GM12873 (cell line): ENCODE measurements at regions not wholly inside any gene's neighbourhood (a gene's known extent, or its start where the extent isn't known, plus 50 kb on each side); places are given as distances from the start of the nearest gene placed in this dataset.

ENCODE experiments used
- TF ChIP-seq, protein P1 (sequence below): IDR thresholded peaks from 2 replicates; pipeline ENCODE4 v1.5.1; 2012; ENCODE audit warnings: low read depth, mild to moderate bottlenecking, moderate library complexity, low read length, control low read depth; ENCODE audit not compliant: insufficient read depth; ENCODE audit errors: missing control alignments

DNA sequence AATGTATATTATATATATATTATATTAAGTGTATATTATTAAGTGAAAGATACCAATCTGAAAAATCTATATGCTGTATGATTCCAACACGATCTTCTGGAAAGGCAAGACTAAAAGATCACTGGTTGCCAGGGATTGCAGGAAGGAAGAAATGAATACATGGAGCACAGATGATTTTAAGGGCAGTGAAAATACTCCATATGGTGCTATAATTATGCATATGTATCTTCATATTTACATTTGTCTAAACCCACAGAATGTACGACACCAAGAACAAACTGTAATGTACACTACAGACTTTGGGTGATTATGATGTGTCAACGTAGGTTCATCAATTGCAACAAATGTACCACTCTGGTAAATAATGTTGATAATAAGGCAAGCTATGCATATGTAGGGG lies 194.7 kb upstream of the MME start:
- TF ChIP-seq, protein P1, sequence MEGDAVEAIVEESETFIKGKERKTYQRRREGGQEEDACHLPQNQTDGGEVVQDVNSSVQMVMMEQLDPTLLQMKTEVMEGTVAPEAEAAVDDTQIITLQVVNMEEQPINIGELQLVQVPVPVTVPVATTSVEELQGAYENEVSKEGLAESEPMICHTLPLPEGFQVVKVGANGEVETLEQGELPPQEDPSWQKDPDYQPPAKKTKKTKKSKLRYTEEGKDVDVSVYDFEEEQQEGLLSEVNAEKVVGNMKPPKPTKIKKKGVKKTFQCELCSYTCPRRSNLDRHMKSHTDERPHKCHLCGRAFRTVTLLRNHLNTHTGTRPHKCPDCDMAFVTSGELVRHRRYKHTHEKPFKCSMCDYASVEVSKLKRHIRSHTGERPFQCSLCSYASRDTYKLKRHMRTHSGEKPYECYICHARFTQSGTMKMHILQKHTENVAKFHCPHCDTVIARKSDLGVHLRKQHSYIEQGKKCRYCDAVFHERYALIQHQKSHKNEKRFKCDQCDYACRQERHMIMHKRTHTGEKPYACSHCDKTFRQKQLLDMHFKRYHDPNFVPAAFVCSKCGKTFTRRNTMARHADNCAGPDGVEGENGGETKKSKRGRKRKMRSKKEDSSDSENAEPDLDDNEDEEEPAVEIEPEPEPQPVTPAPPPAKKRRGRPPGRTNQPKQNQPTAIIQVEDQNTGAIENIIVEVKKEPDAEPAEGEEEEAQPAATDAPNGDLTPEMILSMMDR, result no peak

DNA sequence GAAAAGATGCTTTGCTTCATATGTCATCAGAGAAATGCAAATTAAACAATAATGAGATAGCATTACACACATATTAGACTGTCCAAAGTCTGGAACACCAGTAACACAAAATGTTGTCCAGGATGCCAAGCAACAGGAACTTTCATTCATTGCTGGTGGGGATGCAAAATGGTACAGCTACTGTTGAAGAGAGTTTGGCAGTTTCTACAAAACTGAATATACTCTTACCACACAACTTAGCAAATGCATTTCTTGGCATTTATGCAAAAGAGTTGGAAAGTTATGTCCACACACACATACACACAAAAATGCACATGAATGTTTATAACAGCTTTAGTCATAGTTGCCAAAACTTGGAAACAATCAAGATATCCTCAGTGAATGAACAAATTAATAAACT lies 195.2 kb upstream of the MME start:
- TF ChIP-seq, protein P1, result no peak

GRCh38 chr3:154875142-154875541 lies 205.0 kb upstream of the MME start:
- TF ChIP-seq, protein P1, result no peak

GRCh38 chr3:154872696-154873095 lies 207.4 kb upstream of the MME start:
- TF ChIP-seq, protein P1, result no peak

DNA sequence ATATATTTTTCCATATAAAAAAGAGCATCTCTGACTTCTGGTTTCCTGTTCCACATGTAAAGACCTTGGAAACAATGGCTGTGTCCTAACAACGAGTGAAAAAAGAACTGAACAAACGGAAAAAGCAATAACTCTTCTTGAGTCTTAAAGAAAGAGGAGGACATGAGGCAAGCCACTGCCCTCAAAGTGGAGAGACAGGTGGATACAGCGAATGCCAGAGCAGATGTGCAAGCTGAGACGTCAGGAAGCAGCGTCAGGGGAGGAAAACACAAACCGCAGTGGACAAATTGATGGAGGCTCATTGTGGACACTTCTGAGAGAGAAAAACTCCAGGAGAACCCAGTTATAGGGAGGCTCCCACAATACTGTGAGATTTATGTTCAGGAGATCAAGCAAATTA lies 208.0 kb upstream of the MME start:
- TF ChIP-seq, protein P1, result no peak

DNA sequence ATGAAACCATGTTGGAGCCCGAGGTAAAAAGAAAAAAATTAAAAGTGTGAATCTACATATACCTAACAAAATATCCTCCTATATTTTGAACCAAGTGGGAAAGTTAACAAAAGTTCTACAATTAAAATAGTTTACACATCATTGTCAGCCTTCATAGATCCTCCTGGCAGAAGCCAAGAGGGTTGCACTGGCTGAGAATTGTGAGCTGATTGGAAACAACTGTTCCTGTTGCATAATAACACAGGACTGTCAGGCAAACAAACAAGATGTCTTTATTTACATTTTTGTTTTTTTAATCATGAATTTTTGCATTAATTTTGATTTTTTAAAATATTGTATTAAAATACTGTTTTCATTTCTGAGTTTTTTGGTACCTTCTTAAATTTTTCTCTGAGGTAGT lies 215.2 kb upstream of the MME start:
- TF ChIP-seq, protein P1, result no peak

DNA sequence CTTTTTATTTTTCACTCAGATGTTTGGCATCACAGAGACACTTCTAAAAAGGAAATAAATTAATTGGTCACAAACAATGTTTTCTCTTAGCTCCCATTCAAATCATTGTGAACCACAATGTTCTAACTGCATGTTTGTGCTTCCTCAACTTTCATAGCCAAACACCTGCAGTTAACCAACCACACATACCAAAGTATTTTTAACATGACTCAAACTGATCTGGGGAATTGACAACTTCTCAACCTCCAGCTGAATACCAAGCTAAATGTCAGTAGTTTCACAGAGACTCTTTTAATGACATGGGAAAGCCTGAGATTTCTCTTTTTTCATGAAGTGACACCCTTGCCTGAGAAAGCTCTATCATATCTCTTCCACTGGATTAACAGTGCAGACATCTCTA lies 217.9 kb upstream of the MME start:
- TF ChIP-seq, protein P1, result no peak
